GM20000 (cell line): ENCODE measurements at regions not wholly inside any gene's neighbourhood (a gene's known extent, or its start where the extent isn't known, plus 50 kb on each side); places are given as distances from the start of the nearest gene placed in this dataset.
"Not testable (repeated sequence)": the region's sequence is repeated elsewhere in the genome, so short reads cannot be mapped to it uniquely, and the experiment has no call there.

Experiments used
- DNase-seq: peaks from one replicate; pipeline ENCODE4 v3.0.0; 2012; ENCODE audit warnings: low spot score
- CTCF ChIP-seq: IDR thresholded peaks from 2 replicates; pipeline ENCODE4 v1.5.1; 2012; ENCODE audit warnings: mild to moderate bottlenecking, control low read depth; ENCODE audit errors: extremely low read depth, missing control alignments

GRCh38 chr13:22800526-22801401 lies 380.0 kb upstream of the SGCG start:
- DNase-seq: no peak
- TF ChIP-seq CTCF: no peak

GRCh38 chr13:22801402-22802003 lies 379.3 kb upstream of the SGCG start:
- no peak for DNase-seq
- no peak for TF ChIP-seq CTCF

- no peak for DNase-seq
- no peak for TF ChIP-seq CTCF
Measured at GRCh38 chr13:22812793-22813192, 368.0 kb upstream of the SGCG start.

GRCh38 chr13:22813531-22814377 lies 367.0 kb upstream of the SGCG start:
- not testable (repeated sequence) for DNase-seq

GRCh38 chr13:22814433-22814832 lies 366.3 kb upstream of the SGCG start:
- DNase-seq: not testable (repeated sequence)

GRCh38 chr13:22821589-22821988 lies 359.2 kb upstream of the SGCG start:
- DNase-seq: no peak
- no peak for TF ChIP-seq CTCF

GRCh38 chr13:22825186-22825585 lies 355.6 kb upstream of the SGCG start:
- no peak for TF ChIP-seq CTCF
- DNase-seq: no peak

GRCh38 chr13:22828081-22828480 lies 352.7 kb upstream of the SGCG start:
- DNase-seq: no peak
- no peak for TF ChIP-seq CTCF
